H7 (cell line): ENCODE measurements at regions not wholly inside any gene's neighbourhood (a gene's known extent, or its start where the extent isn't known, plus 50 kb on each side); places are given as distances from the start of the nearest gene placed in this dataset.

Experiments
- DNase-seq: peaks from one replicate; pipeline ENCODE4 v3.0.0; 2012
- H3K27me3 ChIP-seq: 2 replicates; pipeline ENCODE4 v1.6.0; 2011; ENCODE audit warnings: mild to moderate bottlenecking, low read length; ENCODE audit not compliant: control insufficient read depth, insufficient read depth
- H3K36me3 ChIP-seq: replicated peaks from 2 replicates; pipeline ENCODE4 v1.5.1; 2011; ENCODE audit warnings: low read length; ENCODE audit not compliant: control insufficient read depth, insufficient read depth
- H3K4me3 ChIP-seq: 2 replicates; pipeline ENCODE4 v1.5.1; 2011; ENCODE audit warnings: low read depth, mild to moderate bottlenecking, control low read depth, low read length, moderate library complexity; ENCODE audit not compliant: insufficient read depth

- no peak for DNase-seq
- Histone ChIP-seq H3K4me3 (no peak overlapping the region), H3K36me3 (no peaks in the 10 kb centered on the region), H3K27me3 (no peaks in the 10 kb centered on the region)
Measured at GRCh38 chr2:160550048-160550447, 56.4 kb upstream of the RBMS1 start.

GRCh38 chr2:160551259-160551658 is 57.7 kb upstream of the RBMS1 start:
- H3K27me3 ChIP-seq = no peaks in the 10 kb centered on the region
- no peak for DNase-seq
- no peak overlapping the region for H3K4me3 ChIP-seq
- no peaks in the 10 kb centered on the region for H3K36me3 ChIP-seq

GRCh38 chr2:160555420-160556071 is 61.9 kb upstream of the RBMS1 start:
- Histone ChIP-seq H3K4me3 (no peak overlapping the region), H3K36me3 (no peaks in the 10 kb centered on the region), H3K27me3 (no peaks in the 10 kb centered on the region)
- no peak for DNase-seq

GRCh38 chr2:160557903-160558302 is 64.3 kb upstream of the RBMS1 start:
- no peaks in the 10 kb centered on the region for H3K36me3 ChIP-seq
- no peaks in the 10 kb centered on the region for H3K27me3 ChIP-seq
- DNase-seq = no peak
- no peak overlapping the region for H3K4me3 ChIP-seq

GRCh38 chr2:160558531-160558930 is 64.9 kb upstream of the RBMS1 start:
- no peaks in the 10 kb centered on the region for H3K27me3 ChIP-seq
- DNase-seq = no peak
- H3K36me3 ChIP-seq = no peaks in the 10 kb centered on the region
- H3K4me3 ChIP-seq = no peak overlapping the region

- H3K27me3 ChIP-seq = no peaks in the 10 kb centered on the region
- DNase-seq = no peak
- no peaks in the 10 kb centered on the region for H3K36me3 ChIP-seq
Measured at GRCh38 chr2:160561551-160562295, 68.1 kb upstream of the RBMS1 start.

GRCh38 chr2:160562730-160563129 is 69.1 kb upstream of the RBMS1 start:
- no peaks in the 10 kb centered on the region for H3K27me3 ChIP-seq
- no peaks in the 10 kb centered on the region for H3K36me3 ChIP-seq
- no peak for DNase-seq
- no peak overlapping the region for H3K4me3 ChIP-seq

More at GRCh38 chr2:160561551-160562295, 68.1 kb upstream of the RBMS1 start:
- no peak overlapping the region for H3K4me3 ChIP-seq

GRCh38 chr2:160564591-160564990 is 71.0 kb upstream of the RBMS1 start:
- H3K4me3 ChIP-seq = no peak overlapping the region
- H3K36me3 ChIP-seq = no peaks in the 10 kb centered on the region
- DNase-seq = no peak
- H3K27me3 ChIP-seq = no peaks in the 10 kb centered on the region

GRCh38 chr2:160565099-160565845 is 71.7 kb upstream of the RBMS1 start:
- H3K36me3 ChIP-seq = no peaks in the 10 kb centered on the region
- no peak for DNase-seq
- H3K27me3 ChIP-seq = no peaks in the 10 kb centered on the region
- no peak overlapping the region for H3K4me3 ChIP-seq

GRCh38 chr2:160566717-160567116 is 73.1 kb upstream of the RBMS1 start:
- no peak overlapping the region for H3K4me3 ChIP-seq
- no peaks in the 10 kb centered on the region for H3K27me3 ChIP-seq
- no peak for DNase-seq
- H3K36me3 ChIP-seq = no peaks in the 10 kb centered on the region

GRCh38 chr2:160568856-160569255 is 75.2 kb upstream of the RBMS1 start:
- H3K36me3 ChIP-seq = no peaks in the 10 kb centered on the region
- no peaks in the 10 kb centered on the region for H3K27me3 ChIP-seq
- no peak for DNase-seq
- H3K4me3 ChIP-seq = no peak overlapping the region

GRCh38 chr2:160570376-160570775 is 76.8 kb upstream of the RBMS1 start:
- Histone ChIP-seq H3K4me3 (no peak overlapping the region), H3K36me3 (no peaks in the 10 kb centered on the region), H3K27me3 (no peaks in the 10 kb centered on the region)
- DNase-seq = no peak

GRCh38 chr2:160574468-160575140 is 81.0 kb upstream of the RBMS1 start:
- no peaks in the 10 kb centered on the region for H3K27me3 ChIP-seq
- no peak for DNase-seq
- H3K36me3 ChIP-seq = no peaks in the 10 kb centered on the region
- no peak overlapping the region for H3K4me3 ChIP-seq

GRCh38 chr2:160575368-160575767 is 81.8 kb upstream of the RBMS1 start:
- Histone ChIP-seq H3K4me3 (no peak overlapping the region), H3K27me3 (no peaks in the 10 kb centered on the region), H3K36me3 (no peaks in the 10 kb centered on the region)
- no peak for DNase-seq
